ENCODE measurements at regions not wholly inside any gene's neighbourhood (a gene's known extent, or its start where the extent isn't known, plus 50 kb on each side); places are given as distances from the start of the nearest gene placed in this dataset.
"Not testable (repeated sequence)": the region's sequence is repeated elsewhere in the genome, so short reads cannot be mapped to it uniquely, and the experiment has no call there.

GRCh38 chr3:34152656-34153055 is 354.2 kb downstream of the PDCD6IP start:
- no peak for TF ChIP-seq CTCF (IDR thresholded peaks at IDR 0.05; ENCODE audit: low read depth, low read length, missing control alignments)
- H3K4me3 ChIP-seq (ENCODE audit: low read depth, low read length): no peak overlapping the region
- DNase-seq (ENCODE audit: low read depth): no peak

- no peak for TF ChIP-seq CTCF (IDR thresholded peaks at IDR 0.05; ENCODE audit: low read depth, low read length, missing control alignments)
- H3K4me3 ChIP-seq (ENCODE audit: low read depth, low read length): no peak overlapping the region
- DNase-seq (ENCODE audit: low read depth): no peak
Observed at GRCh38 chr3:34155108-34155507, 356.7 kb downstream of the PDCD6IP start.

- DNase-seq (ENCODE audit: low read depth): no peak
- H3K4me3 ChIP-seq (ENCODE audit: low read depth, low read length): no peak overlapping the region
- no peak for TF ChIP-seq CTCF (IDR thresholded peaks at IDR 0.05; ENCODE audit: low read depth, low read length, missing control alignments)
Observed at GRCh38 chr3:34155666-34156065, 357.2 kb downstream of the PDCD6IP start.

GRCh38 chr3:34157491-34157890 is 359.1 kb downstream of the PDCD6IP start:
- TF ChIP-seq CTCF (IDR thresholded peaks at IDR 0.05; ENCODE audit: low read depth, low read length, missing control alignments): no peak
- no peak overlapping the region for H3K4me3 ChIP-seq (ENCODE audit: low read depth, low read length)
- no peak for DNase-seq (ENCODE audit: low read depth)

GRCh38 chr3:34159613-34160420 is 361.4 kb downstream of the PDCD6IP start:
- no peak for TF ChIP-seq CTCF (IDR thresholded peaks at IDR 0.05; ENCODE audit: low read depth, low read length, missing control alignments)
- no peak for DNase-seq (ENCODE audit: low read depth)
- no peak overlapping the region for H3K4me3 ChIP-seq (ENCODE audit: low read depth, low read length)

GRCh38 chr3:34169636-34170035 is 371.2 kb downstream of the PDCD6IP start:
- not testable (repeated sequence) for H3K4me3 ChIP-seq (ENCODE audit: low read depth, low read length); DNase-seq (ENCODE audit: low read depth)

- no peak for TF ChIP-seq CTCF (IDR thresholded peaks at IDR 0.05; ENCODE audit: low read depth, low read length, missing control alignments)
- no peak for DNase-seq (ENCODE audit: low read depth)
- H3K4me3 ChIP-seq (ENCODE audit: low read depth, low read length): no peak overlapping the region
Observed at GRCh38 chr3:34174740-34175139, 376.3 kb downstream of the PDCD6IP start.

Measured in GM12864 (cell line).